ENCODE measurements at regions not wholly inside any gene's neighbourhood (a gene's known extent, or its start where the extent isn't known, plus 50 kb on each side); places are given as distances from the start of the nearest gene placed in this dataset.

DNA sequence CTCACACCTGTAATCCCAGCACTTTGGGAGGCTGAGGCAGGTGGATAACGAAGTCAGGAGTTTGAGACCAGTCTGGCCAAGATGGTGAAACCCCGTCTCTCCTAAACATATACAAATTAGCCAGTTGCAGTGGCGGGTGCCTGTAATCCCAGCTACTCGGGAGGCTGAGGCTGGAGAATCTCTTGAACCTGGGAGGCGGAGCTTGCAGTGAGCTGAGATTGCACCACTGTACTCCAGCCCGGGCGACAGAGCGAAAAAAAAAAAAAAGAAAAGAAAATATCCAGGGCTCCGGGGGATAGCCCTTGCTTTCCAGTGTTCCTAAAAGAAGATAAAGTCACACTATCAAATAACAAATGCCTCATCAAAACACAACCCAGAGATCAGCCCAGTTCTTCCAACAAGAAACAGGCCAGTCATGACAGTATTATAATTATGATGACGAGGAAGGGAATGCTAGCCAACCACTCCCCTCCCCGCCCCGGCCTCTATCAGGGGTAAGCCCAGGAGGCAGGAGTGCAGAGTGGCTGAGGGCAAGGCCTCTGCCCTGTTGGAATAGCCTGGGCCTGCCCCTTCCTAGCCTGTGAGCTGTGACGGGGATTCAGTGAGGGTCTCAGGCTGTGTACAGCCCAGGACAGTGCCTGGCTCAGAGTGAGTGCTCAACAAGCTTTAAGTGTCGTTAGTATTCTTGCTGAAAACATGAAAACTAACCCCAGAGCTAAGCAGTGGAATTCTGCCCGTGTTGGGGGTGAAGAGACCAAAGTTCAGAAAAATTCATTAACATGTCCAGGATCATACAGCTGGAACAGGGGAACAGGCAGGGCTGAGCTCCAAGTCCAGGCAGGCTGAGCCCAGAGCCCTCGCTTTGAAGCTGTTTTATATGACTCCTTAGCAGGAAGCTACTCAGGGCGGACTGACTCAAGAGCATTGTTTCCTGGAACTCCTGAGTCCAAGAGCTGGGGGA is 54.3 kb downstream of the FAM241B start:
- no peak for ATAC-seq (ENCODE audit: low read depth)
- Mint-ChIP-seq H3K27ac (no peak overlapping the region), H3K4me3 (no peak overlapping the region), H3K27me3 (peaks cover 31% of the 10 kb centered on the region), H3K4me1 (no peaks in the 10 kb centered on the region), H3K36me3 (no peaks in the 10 kb centered on the region), H3K9me3 (no peaks in the 10 kb centered on the region)
- no peak for DNase-seq
- POLR2A ChIA-PET, result no interaction called here

DNA sequence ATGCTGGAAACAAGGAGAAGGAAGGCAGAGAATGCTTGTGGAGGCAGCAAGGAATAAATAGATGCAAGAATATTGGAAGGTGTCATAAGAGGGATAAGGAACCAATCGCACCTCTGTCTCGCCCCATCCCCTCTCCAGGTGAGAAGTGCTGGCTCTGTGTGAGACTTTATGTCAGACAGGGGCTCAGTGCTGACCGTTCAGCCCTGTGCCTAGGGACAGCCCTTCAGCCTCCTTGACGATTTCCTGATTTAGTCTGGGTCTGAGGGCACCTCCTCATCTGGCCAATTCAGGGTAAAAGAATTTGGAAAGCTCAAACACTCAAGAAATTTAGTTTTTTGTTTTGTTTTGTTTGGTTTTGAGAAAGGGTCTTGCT is 54.9 kb downstream of the FAM241B start:
- H3K27ac Mint-ChIP-seq, result no peak overlapping the region
- ATAC-seq (ENCODE audit: low read depth) (no peak), DNase-seq (no peak)
- H3K4me3 Mint-ChIP-seq, result no peak overlapping the region
- H3K9me3 Mint-ChIP-seq, result no peaks in the 10 kb centered on the region
- H3K36me3 Mint-ChIP-seq, result no peaks in the 10 kb centered on the region
- H3K4me1 Mint-ChIP-seq, result no peaks in the 10 kb centered on the region
- H3K27me3 Mint-ChIP-seq, result peaks cover 27% of the 10 kb centered on the region
- POLR2A ChIA-PET, result no interaction called here

DNA sequence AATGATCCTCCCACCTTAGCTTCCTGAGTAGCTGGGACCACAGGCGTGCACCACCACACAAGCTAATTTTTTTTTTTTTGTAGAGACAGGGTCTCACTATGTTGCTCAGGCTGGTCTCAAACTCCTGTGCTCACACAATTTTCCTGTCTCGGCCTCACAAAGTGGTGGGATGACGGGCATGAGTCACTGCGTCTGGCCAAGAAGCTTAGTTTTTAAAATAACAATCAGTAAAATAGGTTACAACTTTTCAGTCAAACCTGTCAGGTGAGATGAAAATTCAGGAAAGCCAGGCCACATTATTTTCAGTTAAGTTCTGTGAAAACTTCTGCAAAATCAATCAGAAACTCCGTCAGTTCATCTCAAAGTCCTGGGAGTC is 55.4 kb downstream of the FAM241B start:
- no peak for DNase-seq
- Mint-ChIP-seq H3K4me3 (no peak overlapping the region), H3K27me3 (peaks cover 23% of the 10 kb centered on the region), H3K4me1 (no peaks in the 10 kb centered on the region), H3K27ac (no peak overlapping the region), H3K36me3 (no peaks in the 10 kb centered on the region), H3K9me3 (no peaks in the 10 kb centered on the region)
- POLR2A ChIA-PET, result no interaction called here
- ATAC-seq (ENCODE audit: low read depth), result no peak

DNA sequence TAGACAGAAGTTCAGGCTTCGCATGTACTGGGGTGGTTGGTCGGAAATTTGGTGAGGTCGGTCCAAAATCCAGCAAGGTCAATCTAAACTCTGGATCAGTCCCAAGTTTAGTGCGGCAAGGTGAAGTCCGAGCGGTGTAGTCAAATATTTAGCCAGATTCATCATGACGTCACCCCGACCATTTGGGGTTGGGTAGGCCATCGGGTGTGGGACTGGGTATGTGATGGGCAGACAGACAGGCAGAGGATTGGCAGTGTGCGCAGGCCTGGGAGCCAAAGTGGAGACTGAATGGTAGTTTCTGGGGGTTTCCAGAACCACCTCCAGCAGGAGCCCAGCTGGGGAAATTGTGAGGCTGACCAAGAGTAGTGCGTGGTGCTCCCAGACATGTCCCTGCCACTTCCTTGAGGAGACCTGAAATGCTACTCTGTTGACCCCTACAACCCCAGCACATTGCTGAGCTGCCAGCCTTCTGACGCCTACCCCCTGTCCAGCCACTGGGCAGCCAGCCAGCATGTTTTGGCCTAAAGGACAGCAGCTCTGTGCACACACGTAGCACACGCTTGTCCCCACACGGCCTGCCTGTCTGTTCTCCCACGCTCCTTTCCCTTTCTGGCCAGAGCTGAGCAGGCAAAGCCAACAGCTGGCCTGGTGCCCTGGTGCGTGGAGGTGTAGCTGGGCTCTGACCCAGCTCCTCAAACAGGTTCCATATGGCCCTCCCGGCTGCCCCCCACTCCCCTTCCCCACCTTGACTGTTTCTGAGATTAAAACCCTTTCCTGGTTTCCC is 55.9 kb downstream of the FAM241B start:
- POLR2A ChIA-PET, result no interaction called here
- H3K4me1 Mint-ChIP-seq, result no peaks in the 10 kb centered on the region
- no peak for ATAC-seq (ENCODE audit: low read depth)
- H3K27me3 Mint-ChIP-seq, result peaks cover 21% of the 10 kb centered on the region
- H3K4me3 Mint-ChIP-seq, result no peak overlapping the region
- DNase-seq, result no peak
- no peaks in the 10 kb centered on the region for H3K9me3 Mint-ChIP-seq
- H3K27ac Mint-ChIP-seq, result no peak overlapping the region
- H3K36me3 Mint-ChIP-seq, result no peaks in the 10 kb centered on the region

DNA sequence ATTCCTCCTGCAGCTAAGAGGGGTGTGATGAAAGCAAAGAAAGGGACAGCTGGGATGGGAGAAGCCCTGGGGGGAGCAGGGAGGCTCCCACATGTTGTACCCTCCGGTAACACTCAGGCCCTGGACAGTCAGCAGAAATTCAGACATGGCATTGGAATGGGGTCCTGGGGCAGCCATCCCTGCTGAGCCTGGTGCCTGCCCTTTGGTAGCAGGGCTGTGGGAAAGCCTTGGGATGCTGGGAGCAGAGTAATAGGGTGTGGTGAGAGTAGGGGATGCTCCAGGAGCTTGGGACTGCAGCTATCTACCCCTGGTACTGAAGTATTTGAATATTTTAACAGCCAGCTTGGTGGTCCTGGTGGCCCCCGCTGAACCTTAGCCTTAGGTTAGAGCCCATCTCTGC is 56.8 kb downstream of the FAM241B start:
- Mint-ChIP-seq H3K27me3 (peaks cover 18% of the 10 kb centered on the region), H3K4me3 (no peak overlapping the region), H3K4me1 (no peaks in the 10 kb centered on the region), H3K36me3 (no peaks in the 10 kb centered on the region), H3K27ac (no peak overlapping the region), H3K9me3 (no peaks in the 10 kb centered on the region)
- no peak for ATAC-seq (ENCODE audit: low read depth)
- POLR2A ChIA-PET, result no interaction called here
- DNase-seq, result no peak

DNA sequence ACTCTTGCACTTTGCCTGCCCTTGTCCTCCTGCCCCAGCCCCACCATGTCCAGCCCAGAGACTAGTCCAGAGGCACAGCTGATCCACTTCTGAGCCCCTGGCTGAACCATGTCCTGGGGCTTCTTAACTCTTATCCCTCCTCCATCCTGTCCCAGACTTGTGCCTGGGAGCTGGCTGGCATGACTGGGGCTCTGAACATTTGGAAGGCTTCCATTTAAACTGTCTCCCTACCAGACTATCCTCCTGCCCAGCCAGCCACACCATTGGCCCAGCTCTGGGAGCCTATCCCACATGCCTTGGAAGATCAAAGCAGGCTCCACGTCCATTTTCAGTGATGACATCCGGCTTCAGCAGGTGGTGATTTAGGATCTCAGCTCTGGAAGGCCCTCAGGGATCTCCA is 57.4 kb downstream of the FAM241B start:
- POLR2A ChIA-PET, result no interaction called here
- Mint-ChIP-seq H3K27ac (no peak overlapping the region), H3K27me3 (peaks cover 12% of the 10 kb centered on the region), H3K4me1 (no peaks in the 10 kb centered on the region), H3K4me3 (no peak overlapping the region), H3K9me3 (no peaks in the 10 kb centered on the region), H3K36me3 (no peaks in the 10 kb centered on the region)
- no peak for ATAC-seq (ENCODE audit: low read depth)
- DNase-seq, result no peak

DNA sequence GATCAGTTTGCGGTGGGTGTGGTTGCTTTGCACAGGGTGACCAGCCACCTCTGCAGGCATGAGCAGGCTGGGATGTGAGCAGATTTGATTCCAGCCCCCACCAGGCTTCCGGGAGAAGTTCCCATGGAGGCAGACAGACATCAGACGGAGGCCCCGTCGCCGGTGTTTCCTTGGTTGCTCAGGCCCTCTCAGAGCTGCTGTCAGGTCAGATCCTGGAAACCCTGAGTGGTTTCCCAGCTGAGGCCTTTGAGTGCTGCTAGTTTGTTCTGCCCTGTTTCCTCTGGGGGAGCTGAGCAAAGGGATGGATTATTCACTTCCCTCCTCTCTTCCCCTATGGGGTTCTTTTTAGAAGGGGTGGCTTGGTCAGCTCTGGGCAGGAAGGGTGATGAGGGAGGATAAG is 62.2 kb downstream of the FAM241B start:
- POLR2A ChIA-PET, result no interaction called here
- Mint-ChIP-seq H3K36me3 (no peaks in the 10 kb centered on the region), H3K4me3 (no peak overlapping the region), H3K27me3 (peaks cover 18% of the 10 kb centered on the region), H3K27ac (no peak overlapping the region), H3K4me1 (no peaks in the 10 kb centered on the region), H3K9me3 (no peaks in the 10 kb centered on the region)
- ATAC-seq (ENCODE audit: low read depth) (no peak), DNase-seq (no peak)

DNA sequence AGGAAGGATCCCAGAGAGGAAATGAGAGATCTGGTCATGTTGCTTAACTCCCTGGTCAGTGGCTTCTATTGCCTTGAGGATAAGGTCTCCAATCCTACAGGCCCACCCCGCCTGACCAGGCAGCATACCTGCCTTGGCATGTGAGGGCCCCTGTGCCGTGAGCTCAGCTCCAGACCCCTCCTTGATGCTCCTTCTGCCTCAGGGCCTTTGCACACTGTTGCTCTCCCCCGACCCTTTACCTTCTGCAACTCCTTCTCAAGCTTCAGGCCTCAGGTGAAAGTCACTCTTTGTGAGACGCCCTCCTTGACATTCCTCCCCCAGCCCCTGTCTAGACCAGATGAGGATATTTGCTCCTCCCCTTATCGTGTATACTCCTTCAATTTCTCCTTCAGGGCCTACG is 62.8 kb downstream of the FAM241B start:
- no peak overlapping the region for H3K4me3 Mint-ChIP-seq
- ATAC-seq (ENCODE audit: low read depth), result no peak
- peaks cover 21% of the 10 kb centered on the region for H3K27me3 Mint-ChIP-seq
- H3K36me3 Mint-ChIP-seq, result no peaks in the 10 kb centered on the region
- H3K27ac Mint-ChIP-seq, result no peak overlapping the region
- DNase-seq, result no peak
- H3K4me1 Mint-ChIP-seq, result no peaks in the 10 kb centered on the region
- no peaks in the 10 kb centered on the region for H3K9me3 Mint-ChIP-seq
- POLR2A ChIA-PET, result no interaction called here

DNA sequence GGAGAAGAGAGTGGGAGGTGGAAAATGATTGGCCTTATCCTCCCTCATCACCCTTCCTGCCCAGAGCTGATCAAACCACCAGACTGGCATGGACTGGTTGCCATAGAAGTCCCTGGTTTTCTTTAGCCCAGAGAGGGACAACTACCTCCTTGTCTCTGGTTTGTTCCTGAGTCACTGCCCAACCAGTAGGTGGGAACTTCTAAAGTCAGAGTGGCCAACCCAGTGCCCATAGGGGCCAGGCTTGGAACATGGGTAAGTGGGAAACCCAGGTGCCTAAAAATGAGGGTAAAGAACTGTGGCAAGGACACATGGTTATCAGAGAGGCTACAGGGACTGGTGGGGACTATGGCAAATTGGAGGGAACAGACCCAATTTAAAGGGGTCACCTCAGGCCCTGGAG is 63.8 kb downstream of the FAM241B start:
- Mint-ChIP-seq H3K36me3 (no peaks in the 10 kb centered on the region), H3K27me3 (peaks cover 20% of the 10 kb centered on the region), H3K4me1 (no peaks in the 10 kb centered on the region), H3K4me3 (no peak overlapping the region), H3K9me3 (no peaks in the 10 kb centered on the region), H3K27ac (no peak overlapping the region)
- POLR2A ChIA-PET, result no interaction called here
- DNase-seq (no peak), ATAC-seq (ENCODE audit: low read depth) (no peak)

DNA sequence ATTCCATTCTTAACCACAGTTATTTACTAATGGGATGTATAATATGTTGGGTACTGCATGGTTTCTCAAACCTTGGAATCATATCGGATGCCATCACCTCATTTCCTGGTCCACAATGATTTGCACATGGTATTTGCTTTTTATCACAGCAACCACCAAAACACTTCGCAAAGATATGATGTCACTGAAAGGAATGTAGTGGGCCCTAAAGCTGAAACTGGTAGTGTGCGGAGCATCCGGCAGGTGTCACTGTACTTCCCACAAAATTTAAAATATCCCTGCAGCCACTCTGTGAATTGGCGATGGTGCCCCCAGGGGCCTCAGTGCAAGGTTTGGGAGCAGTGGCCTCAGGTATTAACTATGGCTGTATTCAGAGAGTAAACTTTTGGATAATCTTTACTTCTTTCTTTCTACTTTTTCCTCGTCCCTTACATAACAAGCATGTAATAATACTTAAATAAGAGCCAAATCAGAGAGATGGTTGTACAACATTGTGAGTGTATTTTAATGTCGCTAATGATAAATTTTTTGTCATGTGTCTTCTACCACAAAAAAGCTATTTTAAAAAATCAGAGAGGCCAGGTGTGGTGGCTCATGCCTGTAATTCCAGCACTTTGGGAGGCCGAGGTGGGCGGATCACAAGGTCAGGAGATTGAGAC is 66.2 kb downstream of the FAM241B start:
- no peak overlapping the region for H3K27ac Mint-ChIP-seq
- no peak for DNase-seq
- no peaks in the 10 kb centered on the region for H3K9me3 Mint-ChIP-seq
- no peak overlapping the region for H3K4me3 Mint-ChIP-seq
- H3K36me3 Mint-ChIP-seq, result no peaks in the 10 kb centered on the region
- H3K4me1 Mint-ChIP-seq, result no peaks in the 10 kb centered on the region
- peaks cover 31% of the 10 kb centered on the region for H3K27me3 Mint-ChIP-seq
- POLR2A ChIA-PET, result interaction anchor here (0.7 kb wide), 1 partner anchor 22 kb away, joined by 3 read pairs; no protein-coding TSS in a partner anchor
- ATAC-seq (ENCODE audit: low read depth), result no peak

DNA sequence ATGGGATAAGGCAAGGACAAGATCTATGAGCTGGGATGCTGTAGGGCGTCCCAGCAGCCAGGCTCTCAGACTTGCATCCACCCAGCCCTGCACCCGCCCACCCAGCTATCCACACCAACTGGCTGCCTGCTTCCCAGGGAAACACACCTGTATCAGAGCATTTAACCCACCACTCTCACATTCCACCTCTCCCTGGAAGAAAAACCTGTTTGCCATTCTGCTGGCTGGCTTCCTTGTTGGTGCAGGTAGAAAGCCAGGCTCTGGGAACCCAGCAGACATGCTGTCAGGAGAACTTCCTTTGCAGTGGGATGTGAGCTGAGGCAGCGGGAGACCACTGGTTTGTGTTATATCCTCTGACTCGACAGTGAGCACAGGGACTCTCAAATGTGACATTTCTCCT is 67.0 kb downstream of the FAM241B start:
- no peaks in the 10 kb centered on the region for H3K9me3 Mint-ChIP-seq
- H3K4me1 Mint-ChIP-seq, result no peaks in the 10 kb centered on the region
- ATAC-seq (ENCODE audit: low read depth), result no peak
- H3K36me3 Mint-ChIP-seq, result no peaks in the 10 kb centered on the region
- POLR2A ChIA-PET, result interaction anchor here (0.7 kb wide), 1 partner anchor 21 kb away, joined by 3 read pairs; no protein-coding TSS in a partner anchor
- DNase-seq, result no peak
- H3K4me3 Mint-ChIP-seq, result no peak overlapping the region
- H3K27ac Mint-ChIP-seq, result no peak overlapping the region
- peaks cover 37% of the 10 kb centered on the region for H3K27me3 Mint-ChIP-seq

DNA sequence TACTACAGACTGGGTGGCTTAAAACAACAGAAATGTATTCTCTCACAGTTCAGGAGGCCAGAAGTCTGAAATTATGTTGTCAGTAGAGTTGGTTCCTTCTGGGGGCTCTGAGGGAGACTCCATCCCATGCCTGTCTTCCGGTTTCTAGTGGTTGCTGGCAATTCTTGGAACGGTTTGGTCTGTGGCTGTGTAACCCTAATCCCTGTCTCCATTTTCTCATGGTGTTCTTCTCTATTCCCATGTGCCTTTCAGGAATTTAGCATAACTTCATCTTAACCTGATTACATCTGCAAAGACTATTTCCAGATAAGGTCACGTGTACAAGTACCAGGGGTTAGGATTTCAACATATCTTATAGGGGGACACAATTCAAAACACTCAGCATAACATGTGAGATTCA is 73.2 kb downstream of the FAM241B start:
- POLR2A ChIA-PET, result no interaction called here
- peaks cover 64% of the 10 kb centered on the region for H3K27me3 Mint-ChIP-seq
- ATAC-seq (ENCODE audit: low read depth) (no peak), DNase-seq (no peak)
- no peak overlapping the region for H3K4me3 Mint-ChIP-seq
- H3K27ac Mint-ChIP-seq, result no peak overlapping the region
- H3K4me1 Mint-ChIP-seq, result no peaks in the 10 kb centered on the region
- H3K36me3 Mint-ChIP-seq, result no peaks in the 10 kb centered on the region
- H3K9me3 Mint-ChIP-seq, result peaks cover 12% of the 10 kb centered on the region

DNA sequence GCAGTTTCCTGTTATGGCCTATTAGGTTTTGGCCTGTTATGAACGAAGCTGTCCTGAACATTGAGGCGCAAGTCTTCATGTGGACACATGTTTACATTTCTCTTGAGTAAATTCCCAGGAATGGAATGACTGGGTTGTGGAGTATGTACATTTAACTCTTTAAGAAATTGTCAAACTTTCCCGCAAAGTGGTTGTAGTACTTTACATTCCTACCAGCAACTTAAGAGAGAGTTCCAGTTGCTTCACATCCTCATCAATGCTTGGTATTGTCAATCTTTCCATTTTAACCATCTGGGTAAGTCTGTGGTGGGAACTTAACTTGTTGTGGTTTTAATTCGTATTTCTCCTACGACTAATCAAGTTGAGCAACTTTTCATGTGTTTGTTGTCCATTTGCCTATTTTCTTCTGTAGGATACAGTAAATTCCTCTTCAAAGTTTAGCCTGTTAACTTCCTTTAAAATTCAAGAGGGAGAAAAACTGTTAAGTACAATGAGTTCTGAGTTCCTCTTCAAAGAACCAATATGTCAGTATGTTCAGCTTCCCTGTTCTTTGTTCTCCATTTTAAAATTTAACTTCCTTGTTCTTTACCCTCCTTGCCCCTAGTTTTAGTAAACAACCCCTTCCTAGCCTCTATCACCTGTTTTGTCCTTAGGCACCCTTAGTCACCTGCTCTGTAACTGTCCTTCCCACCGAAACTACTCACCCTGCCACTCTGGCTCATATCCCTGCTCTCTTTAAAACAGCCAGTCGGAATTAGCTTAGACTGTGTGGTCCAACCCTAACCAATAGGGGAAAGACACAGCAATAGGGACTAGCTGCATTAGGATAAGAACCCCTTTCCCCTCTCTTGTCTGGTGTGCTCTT is 74.0 kb downstream of the FAM241B start:
- no peaks in the 10 kb centered on the region for H3K36me3 Mint-ChIP-seq
- peaks cover 64% of the 10 kb centered on the region for H3K27me3 Mint-ChIP-seq
- DNase-seq, result no peak
- no peak overlapping the region for H3K27ac Mint-ChIP-seq
- no peak for ATAC-seq (ENCODE audit: low read depth)
- no peaks in the 10 kb centered on the region for H3K4me1 Mint-ChIP-seq
- peaks cover 12% of the 10 kb centered on the region for H3K9me3 Mint-ChIP-seq
- no peak overlapping the region for H3K4me3 Mint-ChIP-seq
- POLR2A ChIA-PET, result no interaction called here
